ENCODE measurements at regions not wholly inside any gene's neighbourhood (a gene's known extent, or its start where the extent isn't known, plus 50 kb on each side); places are given as distances from the start of the nearest gene placed in this dataset.

- no peak for DNase-seq
Measured at GRCh38 chr12:127412866-127413265, 854.1 kb upstream of the TMEM132C start.

GRCh38 chr12:127414186-127414585 lies 852.8 kb upstream of the TMEM132C start:
- no peak for DNase-seq

GRCh38 chr12:127414636-127415035 lies 852.3 kb upstream of the TMEM132C start:
- DNase-seq, result no peak

DNA sequence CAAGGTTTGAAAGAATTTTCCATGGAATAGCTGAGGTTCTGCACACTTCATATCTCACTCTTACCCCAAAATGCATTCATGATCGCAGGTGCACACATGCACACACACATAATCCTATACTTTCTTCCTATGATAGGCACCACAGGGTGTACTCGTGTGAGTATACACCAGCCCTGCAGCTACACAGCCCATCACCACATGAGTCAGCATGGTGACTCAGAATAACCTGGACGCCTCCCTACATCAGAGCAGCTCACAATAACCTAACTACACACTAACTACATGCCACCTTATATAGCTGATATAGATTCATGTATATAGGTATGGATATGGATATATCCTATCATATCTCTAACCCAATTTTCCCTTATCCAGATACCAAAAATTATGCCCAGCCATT lies 850.2 kb upstream of the TMEM132C start:
- DNase-seq, result no peak

- DNase-seq, result no peak
Measured at GRCh38 chr12:127419111-127419510, 847.9 kb upstream of the TMEM132C start.

DNA sequence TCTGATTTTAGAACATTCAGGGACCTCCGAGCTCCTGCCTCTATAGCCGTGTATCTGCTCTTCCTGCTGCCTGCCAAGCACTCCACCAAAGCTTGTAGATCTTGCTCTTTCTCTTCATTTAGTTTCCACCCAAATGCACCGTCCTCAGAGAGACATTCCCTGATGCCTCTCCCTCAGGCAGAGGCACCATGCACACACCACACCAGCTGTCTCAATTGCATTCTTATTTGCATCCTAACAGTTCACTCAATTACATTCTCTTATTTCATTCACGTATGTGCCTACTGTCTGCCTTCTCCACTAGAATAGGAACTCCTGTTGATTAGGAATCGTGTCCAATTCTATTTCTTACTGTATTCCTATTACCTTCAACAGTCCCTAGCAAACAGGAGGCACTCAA lies 845.4 kb upstream of the TMEM132C start:
- no peak for DNase-seq

DNA sequence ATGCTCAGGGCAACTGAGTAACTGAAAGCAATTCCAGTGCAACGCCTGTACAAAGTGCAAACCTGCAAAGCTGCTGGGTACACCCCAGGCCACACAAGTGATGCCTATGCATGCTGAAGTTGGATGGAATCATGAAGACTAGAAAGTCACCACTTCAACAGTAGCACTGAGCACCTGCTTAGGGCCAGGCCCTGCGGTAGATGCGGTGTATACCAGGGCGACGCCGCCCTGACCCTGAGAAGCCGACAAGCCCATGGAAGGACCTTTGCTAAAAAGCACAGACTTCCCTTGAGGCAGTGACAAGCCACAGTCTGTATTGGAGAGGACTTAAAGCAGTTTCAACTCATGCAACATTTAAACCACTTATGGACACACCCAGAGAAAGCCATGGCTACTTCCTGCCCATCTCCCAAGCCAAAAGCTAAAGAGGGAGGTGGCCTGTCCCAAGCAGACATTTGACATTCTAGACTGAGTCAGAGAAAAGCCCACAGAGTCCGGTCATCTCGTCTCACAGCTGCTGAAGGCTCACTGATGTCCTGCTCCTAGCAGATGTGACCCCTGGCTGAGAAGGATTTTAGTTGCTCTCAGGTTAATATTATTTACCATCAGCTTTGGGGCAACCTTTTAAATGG lies 843.9 kb upstream of the TMEM132C start:
- DNase-seq, result no peak

DNA sequence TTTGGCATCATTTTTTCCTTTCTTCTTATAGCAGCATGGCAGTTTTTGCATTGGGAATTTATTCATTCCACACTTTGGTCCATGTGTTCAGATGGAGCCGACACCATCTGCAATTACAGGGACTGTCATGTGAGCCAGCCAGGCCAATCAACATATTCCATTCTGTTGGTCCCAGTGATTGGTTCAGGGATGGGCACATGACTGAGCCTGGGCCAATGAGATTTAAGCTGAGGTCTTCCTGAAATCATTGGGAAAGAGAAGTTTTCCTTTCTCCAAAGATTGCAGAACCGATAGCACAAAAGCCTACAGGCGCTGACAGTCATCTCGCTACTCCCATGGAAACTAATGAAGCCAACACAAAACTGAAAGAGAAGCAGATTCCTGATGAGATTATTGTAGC lies 841.5 kb upstream of the TMEM132C start:
- DNase-seq, result no peak

DNA sequence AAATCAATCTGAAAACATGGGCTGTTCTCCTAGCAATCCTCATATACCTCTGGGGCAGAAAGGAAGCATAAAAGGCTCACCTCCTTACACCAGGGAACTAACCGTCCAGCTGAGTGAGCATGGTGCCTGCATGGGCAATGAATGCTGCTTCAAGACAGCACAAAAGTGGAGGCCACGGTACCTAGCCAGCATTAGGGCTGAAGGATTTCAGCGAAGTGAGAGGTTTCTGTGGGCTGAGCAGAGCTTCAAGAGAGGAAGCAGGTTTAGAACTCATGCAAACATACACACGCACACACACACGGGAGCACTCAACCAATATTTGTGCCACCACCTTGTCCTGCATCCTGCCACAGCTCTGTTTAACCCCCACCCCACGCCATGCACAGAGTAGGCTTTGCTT lies 838.5 kb upstream of the TMEM132C start:
- DNase-seq, result no peak

- DNase-seq, result no peak
Measured at GRCh38 chr12:127429551-127430285, 837.3 kb upstream of the TMEM132C start.

- no peak for DNase-seq
Measured at GRCh38 chr12:127430401-127430800, 836.6 kb upstream of the TMEM132C start.

GRCh38 chr12:127431177-127431576 lies 835.8 kb upstream of the TMEM132C start:
- DNase-seq, result no peak

DNA sequence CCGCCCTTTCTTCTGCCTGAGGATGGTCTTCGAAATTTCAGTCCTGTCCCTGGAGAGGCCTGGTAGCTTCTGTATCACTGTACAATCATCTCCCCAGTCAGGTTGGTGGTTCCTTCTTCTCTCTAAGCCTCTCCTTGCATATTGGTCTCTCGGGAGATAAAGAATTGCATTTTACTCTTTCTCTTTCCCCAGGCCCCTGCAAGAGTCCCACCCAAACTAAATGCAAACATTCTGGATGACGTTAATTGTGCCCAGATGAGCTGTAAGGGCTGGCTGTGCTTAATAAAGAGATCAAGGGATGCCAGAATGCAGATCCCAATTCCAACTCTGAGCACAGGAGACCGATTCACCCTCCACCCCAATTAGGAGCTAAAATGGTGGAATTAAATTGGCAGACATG lies 835.4 kb upstream of the TMEM132C start:
- no peak for DNase-seq

- no peak for DNase-seq
Measured at GRCh38 chr12:127435439-127435838, 831.5 kb upstream of the TMEM132C start.

DNA sequence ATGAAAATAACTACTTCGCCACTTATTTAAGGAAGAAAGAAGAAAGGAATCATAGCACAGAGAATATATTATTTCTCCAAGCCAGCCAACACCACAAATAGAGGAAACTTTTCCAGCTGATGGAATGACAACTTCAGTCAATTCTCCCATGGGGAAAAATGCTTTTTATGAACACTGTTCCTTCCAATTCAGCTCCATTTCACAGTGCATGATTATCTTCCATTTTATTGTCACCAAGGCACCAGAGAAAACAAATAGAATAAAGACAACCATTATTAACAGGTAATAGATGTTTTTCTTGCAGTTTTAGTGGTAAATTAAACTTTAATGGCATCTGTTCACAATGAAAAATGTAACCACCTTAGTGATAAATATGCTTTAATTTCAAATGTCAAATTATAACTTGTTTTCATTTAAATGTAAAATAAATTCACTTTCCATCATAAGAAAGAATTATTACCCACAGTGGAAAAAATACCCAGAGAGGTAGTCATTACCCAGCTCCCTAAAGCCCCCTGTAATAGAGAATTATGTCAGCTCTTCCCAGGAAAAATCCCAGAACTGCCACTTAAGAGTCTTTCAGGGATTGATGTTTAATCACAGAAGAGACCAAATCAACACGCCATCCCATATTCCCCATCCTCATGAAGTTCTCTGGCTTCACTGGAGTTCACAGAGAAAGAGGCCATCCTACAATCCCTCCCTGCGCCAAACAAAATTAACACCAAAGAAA lies 828.3 kb upstream of the TMEM132C start:
- DNase-seq, result no peak

GRCh38 chr12:127445581-127446139 lies 821.3 kb upstream of the TMEM132C start:
- DNase-seq, result no peak

GRCh38 chr12:127448906-127449305 lies 818.1 kb upstream of the TMEM132C start:
- no peak for DNase-seq

DNA sequence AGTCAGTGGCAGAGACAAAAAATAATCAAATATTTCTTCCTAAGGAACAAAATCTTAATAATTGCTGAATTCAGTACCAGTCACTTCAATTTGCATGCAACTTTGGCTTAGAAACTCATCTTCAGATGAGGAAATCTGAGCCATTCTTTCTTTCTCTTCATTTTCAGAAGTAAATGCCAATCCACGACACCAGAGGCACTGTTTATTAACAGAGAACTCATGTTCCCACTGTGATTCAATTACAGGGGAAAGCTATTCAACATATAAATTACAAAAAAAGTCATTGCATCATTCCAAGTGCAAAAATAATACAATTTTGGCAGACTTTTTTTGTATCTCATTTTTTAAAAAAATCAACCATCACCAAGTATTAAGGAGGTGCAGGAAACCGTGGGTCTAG lies 816.1 kb upstream of the TMEM132C start:
- DNase-seq, result no peak

- DNase-seq, result no peak
Measured at GRCh38 chr12:127455347-127456265, 811.4 kb upstream of the TMEM132C start.

- no peak for DNase-seq
Measured at GRCh38 chr12:127457726-127458125, 809.2 kb upstream of the TMEM132C start.

DNA sequence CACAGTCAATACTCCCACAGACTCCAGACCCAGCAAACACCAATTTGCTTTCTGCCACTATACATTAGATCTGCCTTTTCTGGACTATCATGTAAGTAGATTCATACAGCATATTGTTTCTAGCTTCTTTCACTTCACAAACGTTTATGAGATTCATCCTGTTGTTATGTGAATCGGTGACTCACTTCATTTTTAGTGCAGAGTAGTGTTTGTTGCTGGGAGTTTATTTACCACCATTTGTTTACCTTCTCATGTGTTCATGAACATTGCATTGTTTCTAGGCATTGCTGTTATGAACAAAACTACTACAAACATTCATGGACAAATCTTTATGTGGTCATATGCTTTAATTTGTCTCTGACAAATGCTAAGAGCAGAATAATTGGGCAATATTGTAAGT lies 807.8 kb upstream of the TMEM132C start:
- DNase-seq, result no peak

DNA sequence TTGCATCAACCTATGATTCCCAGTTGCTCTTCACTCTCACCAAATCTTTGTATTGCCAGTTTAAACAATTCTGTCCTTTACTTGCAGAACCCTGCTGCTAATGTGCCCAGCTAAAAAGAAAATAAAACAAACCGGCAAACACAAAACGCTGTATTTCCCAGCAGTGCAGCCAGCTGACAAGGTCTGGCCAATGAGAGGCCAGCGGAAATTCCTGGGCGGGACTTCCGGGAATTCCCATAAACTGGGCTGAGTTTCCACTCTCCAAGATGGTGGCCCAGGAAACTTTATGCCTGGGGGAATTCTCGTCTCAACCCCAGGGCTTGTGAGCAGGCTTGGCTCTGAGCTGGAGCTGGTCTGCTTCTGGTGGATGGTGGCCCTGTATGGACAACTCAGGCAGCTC lies 807.3 kb upstream of the TMEM132C start:
- no peak for DNase-seq

DNA sequence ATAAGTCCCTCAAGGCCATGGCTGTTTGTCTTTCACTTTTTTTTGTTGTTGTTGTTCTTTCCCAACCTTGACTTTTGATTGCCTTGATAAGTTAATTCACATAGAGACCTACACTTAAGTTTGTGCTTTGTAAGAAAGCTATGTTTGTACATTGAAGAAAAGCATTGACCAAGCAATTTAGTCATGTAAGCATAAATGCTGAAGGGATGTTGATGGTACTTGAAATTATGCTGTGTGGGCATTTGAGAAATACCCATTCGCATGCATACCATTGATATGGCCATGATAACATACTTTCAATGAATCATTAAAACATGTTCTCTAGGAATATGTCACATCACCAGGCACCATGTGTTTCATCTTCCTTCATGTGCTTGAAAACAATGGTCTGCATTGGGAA lies 803.7 kb upstream of the TMEM132C start:
- no peak for DNase-seq
